Astrocyte (in vitro differentiated cells and primary cell): ENCODE measurements at regions not wholly inside any gene's neighbourhood (a gene's known extent, or its start where the extent isn't known, plus 50 kb on each side); places are given as distances from the start of the nearest gene placed in this dataset.

ENCODE experiments used
- DNase-seq: peaks from one replicate; pipeline ENCODE4 v3.0.0-alpha.2; 2010; ENCODE audit warnings: low read depth
- FAIRE-seq: peaks from 2 replicates; lab custom pipeline; 2011; peaks lifted over from hg19 to GRCh38; lab: Jason Lieb, UNC
- H2AFZ ChIP-seq: 2 replicates; pipeline ENCODE4 v1.6.0; 2012; ENCODE audit warnings: low read depth, low read length, inconsistent platforms
- H3K27ac ChIP-seq: 2 replicates; pipeline ENCODE4 v1.5.1; 2011; ENCODE audit warnings: low read depth, low read length, inconsistent platforms
- H3K27me3 ChIP-seq: 2 replicates; pipeline ENCODE4 v1.6.0; 2011; ENCODE audit warnings: low read length, inconsistent platforms; ENCODE audit not compliant: insufficient read depth
- H3K36me3 ChIP-seq: 2 replicates; pipeline ENCODE4 v1.5.1; 2011; ENCODE audit warnings: low read length, inconsistent platforms; ENCODE audit not compliant: insufficient read depth
- H3K4me1 ChIP-seq: 2 replicates; pipeline ENCODE4 v1.5.1; 2011; ENCODE audit warnings: low read length, inconsistent platforms; ENCODE audit not compliant: insufficient read depth
- H3K4me2 ChIP-seq: 2 replicates; pipeline ENCODE4 v1.6.0; 2012; ENCODE audit warnings: low read length, inconsistent platforms
- H3K4me3 ChIP-seq: 2 replicates; pipeline ENCODE4 v1.5.1; 2011; ENCODE audit warnings: low read depth, mild to moderate bottlenecking, low read length, inconsistent platforms; ENCODE audit not compliant: insufficient read depth
- H3K79me2 ChIP-seq: 2 replicates; pipeline ENCODE4 v1.6.0; 2012; ENCODE audit warnings: mild to moderate bottlenecking, low read length, inconsistent platforms; ENCODE audit not compliant: insufficient read depth
- H3K9ac ChIP-seq: 2 replicates; pipeline ENCODE4 v1.6.0; 2012; ENCODE audit warnings: mild to moderate bottlenecking, low read length, inconsistent platforms
- H3K9me3 ChIP-seq: 2 replicates; pipeline ENCODE4 v1.5.1; 2012; ENCODE audit warnings: low read depth, mild to moderate bottlenecking, low read length, inconsistent platforms; ENCODE audit not compliant: insufficient read depth
- H4K20me1 ChIP-seq: 2 replicates; pipeline ENCODE4 v1.6.0; 2012; ENCODE audit warnings: low read length, inconsistent platforms; ENCODE audit not compliant: insufficient read depth
- H3K27ac Mint-ChIP-seq: one replicate; pipeline ENCODE4 v1.8.0; 2021; ENCODE audit warnings: mild to moderate bottlenecking, mixed read lengths; ENCODE audit not compliant: unreplicated experiment
- H3K27me3 Mint-ChIP-seq: one replicate; pipeline ENCODE4 v1.8.0; 2021; ENCODE audit warnings: low read depth, mixed read lengths; ENCODE audit not compliant: unreplicated experiment
- H3K36me3 Mint-ChIP-seq: one replicate; pipeline ENCODE4 v1.8.0; 2021; ENCODE audit warnings: low read depth, mixed read lengths; ENCODE audit not compliant: unreplicated experiment
- H3K4me1 Mint-ChIP-seq: one replicate; pipeline ENCODE4 v1.8.0; 2021; ENCODE audit warnings: low read depth, mixed read lengths; ENCODE audit not compliant: unreplicated experiment
- H3K4me3 Mint-ChIP-seq: one replicate; pipeline ENCODE4 v1.8.0; 2021; ENCODE audit warnings: mild to moderate bottlenecking, moderate library complexity, mixed read lengths; ENCODE audit not compliant: unreplicated experiment
- H3K9me3 Mint-ChIP-seq: one replicate; pipeline ENCODE4 v1.8.0; 2021; ENCODE audit warnings: mild to moderate bottlenecking, mixed read lengths; ENCODE audit not compliant: unreplicated experiment
- EZH2 ChIP-seq: IDR thresholded peaks from 2 replicates; pipeline ENCODE4 v1.6.1; 2012; ENCODE audit warnings: mild to moderate bottlenecking, low read length, inconsistent platforms; ENCODE audit not compliant: insufficient read depth
- TF ChIP-seq, protein P1 (sequence below): IDR thresholded peaks from 2 replicates; pipeline ENCODE4 v1.5.1; 2011; ENCODE audit warnings: low read depth, mild to moderate bottlenecking, inconsistent platforms, low read length, moderate library complexity; ENCODE audit not compliant: insufficient read depth

- H3K27ac ChIP-seq: no peak overlapping the region
- no peak overlapping the region for H2AFZ ChIP-seq
- no peaks in the 10 kb centered on the region for H3K36me3 ChIP-seq
- no peak overlapping the region for H3K9ac ChIP-seq
- no peaks in the 10 kb centered on the region for H3K27me3 ChIP-seq
- H3K27me3 Mint-ChIP-seq: no peaks in the 10 kb centered on the region
- no peak overlapping the region for H3K4me3 ChIP-seq
- DNase-seq: peak; percentile 27
- H3K4me3 Mint-ChIP-seq: no peak overlapping the region
- H3K9me3 Mint-ChIP-seq: no peaks in the 10 kb centered on the region
- TF ChIP-seq EZH2: no peak
- TF ChIP-seq, protein P1, sequence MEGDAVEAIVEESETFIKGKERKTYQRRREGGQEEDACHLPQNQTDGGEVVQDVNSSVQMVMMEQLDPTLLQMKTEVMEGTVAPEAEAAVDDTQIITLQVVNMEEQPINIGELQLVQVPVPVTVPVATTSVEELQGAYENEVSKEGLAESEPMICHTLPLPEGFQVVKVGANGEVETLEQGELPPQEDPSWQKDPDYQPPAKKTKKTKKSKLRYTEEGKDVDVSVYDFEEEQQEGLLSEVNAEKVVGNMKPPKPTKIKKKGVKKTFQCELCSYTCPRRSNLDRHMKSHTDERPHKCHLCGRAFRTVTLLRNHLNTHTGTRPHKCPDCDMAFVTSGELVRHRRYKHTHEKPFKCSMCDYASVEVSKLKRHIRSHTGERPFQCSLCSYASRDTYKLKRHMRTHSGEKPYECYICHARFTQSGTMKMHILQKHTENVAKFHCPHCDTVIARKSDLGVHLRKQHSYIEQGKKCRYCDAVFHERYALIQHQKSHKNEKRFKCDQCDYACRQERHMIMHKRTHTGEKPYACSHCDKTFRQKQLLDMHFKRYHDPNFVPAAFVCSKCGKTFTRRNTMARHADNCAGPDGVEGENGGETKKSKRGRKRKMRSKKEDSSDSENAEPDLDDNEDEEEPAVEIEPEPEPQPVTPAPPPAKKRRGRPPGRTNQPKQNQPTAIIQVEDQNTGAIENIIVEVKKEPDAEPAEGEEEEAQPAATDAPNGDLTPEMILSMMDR: no peak
- no peaks in the 10 kb centered on the region for H3K79me2 ChIP-seq
- no peaks in the 10 kb centered on the region for H3K9me3 ChIP-seq
- FAIRE-seq: no peak
- H4K20me1 ChIP-seq: no peaks in the 10 kb centered on the region
- no peaks in the 10 kb centered on the region for H3K4me1 ChIP-seq
- no peaks in the 10 kb centered on the region for H3K36me3 Mint-ChIP-seq
- H3K4me2 ChIP-seq: peak overlapping the region; percentile 18
- H3K27ac Mint-ChIP-seq: no peak overlapping the region
- H3K4me1 Mint-ChIP-seq: no peaks in the 10 kb centered on the region
Observed at GRCh38 chr2:183222751-183223150, 98.5 kb downstream of the NUP35 start.

DNA sequence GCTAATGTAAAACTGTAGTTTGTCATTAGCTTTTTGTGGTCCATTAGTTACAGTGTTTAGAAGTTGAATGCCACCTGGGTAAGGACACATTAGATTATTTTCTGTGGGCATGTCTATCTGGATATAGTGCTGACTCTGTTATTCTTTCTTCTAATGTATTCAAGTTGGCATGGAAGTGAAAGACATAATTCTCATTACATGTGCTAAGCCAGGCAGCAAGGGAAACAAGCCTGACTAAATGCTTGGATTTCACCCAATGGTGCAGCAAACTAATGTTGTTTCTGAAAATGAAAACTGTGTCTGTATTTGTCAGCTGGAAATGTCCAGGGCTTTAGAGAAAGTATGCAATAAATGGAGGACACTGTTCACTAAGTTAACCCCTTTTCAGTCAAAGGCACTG lies 100.7 kb downstream of the NUP35 start:
- no peak overlapping the region for H3K4me3 ChIP-seq
- H3K4me2 ChIP-seq: no peak overlapping the region
- H3K79me2 ChIP-seq: no peaks in the 10 kb centered on the region
- H3K27me3 ChIP-seq: no peaks in the 10 kb centered on the region
- FAIRE-seq (no peak), DNase-seq (peak; percentile 43)
- no peak overlapping the region for H3K27ac Mint-ChIP-seq
- H3K4me1 Mint-ChIP-seq: peaks cover 6% of the 10 kb centered on the region
- no peaks in the 10 kb centered on the region for H3K36me3 ChIP-seq
- H3K36me3 Mint-ChIP-seq: no peaks in the 10 kb centered on the region
- H3K9ac ChIP-seq: no peak overlapping the region
- H3K4me3 Mint-ChIP-seq: no peak overlapping the region
- no peak overlapping the region for H3K27ac ChIP-seq
- no peaks in the 10 kb centered on the region for H3K9me3 Mint-ChIP-seq
- TF ChIP-seq, protein P1: no peak
- TF ChIP-seq EZH2: no peak
- no peaks in the 10 kb centered on the region for H3K27me3 Mint-ChIP-seq
- H3K4me1 ChIP-seq: peaks cover 2% of the 10 kb centered on the region
- no peaks in the 10 kb centered on the region for H3K9me3 ChIP-seq
- H4K20me1 ChIP-seq: no peaks in the 10 kb centered on the region
- H2AFZ ChIP-seq: no peak overlapping the region

DNA sequence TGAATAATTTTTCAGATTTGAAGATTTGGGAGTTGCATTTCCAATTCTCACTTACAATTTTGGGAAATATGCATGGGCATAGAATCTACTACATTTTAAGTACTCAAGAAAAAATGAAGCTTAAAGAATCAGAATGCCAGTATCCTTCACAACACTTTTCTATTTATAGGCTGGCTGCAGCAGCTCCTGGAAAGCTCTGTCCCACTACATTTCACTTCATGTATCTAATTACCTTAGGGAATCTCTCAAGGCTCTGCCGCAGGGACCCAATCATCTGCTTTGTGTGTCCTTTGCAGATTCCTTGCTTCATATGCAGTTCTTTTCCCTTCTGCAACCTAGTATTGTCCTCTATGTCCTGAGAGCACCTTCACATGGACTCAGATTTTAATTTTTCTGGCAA lies 102.9 kb downstream of the NUP35 start:
- H3K36me3 Mint-ChIP-seq: no peaks in the 10 kb centered on the region
- DNase-seq: no peak
- H4K20me1 ChIP-seq: no peaks in the 10 kb centered on the region
- H3K9me3 Mint-ChIP-seq: no peaks in the 10 kb centered on the region
- no peak overlapping the region for H2AFZ ChIP-seq
- no peak overlapping the region for H3K4me3 Mint-ChIP-seq
- no peak for FAIRE-seq
- no peaks in the 10 kb centered on the region for H3K36me3 ChIP-seq
- no peaks in the 10 kb centered on the region for H3K27me3 Mint-ChIP-seq
- peaks cover 6% of the 10 kb centered on the region for H3K4me1 Mint-ChIP-seq
- H3K27ac Mint-ChIP-seq: no peak overlapping the region
- peaks cover 2% of the 10 kb centered on the region for H3K4me1 ChIP-seq
- H3K27me3 ChIP-seq: no peaks in the 10 kb centered on the region
- H3K27ac ChIP-seq: no peak overlapping the region
- TF ChIP-seq EZH2: no peak
- TF ChIP-seq, protein P1: no peak
- no peak overlapping the region for H3K9ac ChIP-seq
- H3K4me3 ChIP-seq: no peak overlapping the region
- no peaks in the 10 kb centered on the region for H3K9me3 ChIP-seq
- no peaks in the 10 kb centered on the region for H3K79me2 ChIP-seq
- no peak overlapping the region for H3K4me2 ChIP-seq
